DND-41 (cell line): ENCODE measurements at regions not wholly inside any gene's neighbourhood (a gene's known extent, or its start where the extent isn't known, plus 50 kb on each side); places are given as distances from the start of the nearest gene placed in this dataset.

Experiments used
- ATAC-seq: fragments of 200-7000 bp; cut with Tn5 transposase; 3 replicates; pipeline ENCODE4 v1.9.1; 2021; ENCODE audit warnings: low read depth; ENCODE audit not compliant: insufficient read depth
- DNase-seq: peaks from one replicate; pipeline ENCODE4 v3.0.0-alpha.2; 2020
- H2AFZ ChIP-seq: 2 replicates; pipeline ENCODE4 v1.6.0; 2012; ENCODE audit warnings: low read depth, low read length
- H3K27ac ChIP-seq: 2 replicates; pipeline ENCODE4 v1.5.1; 2012; ENCODE audit warnings: low read length, inconsistent platforms
- H3K27me3 ChIP-seq: fragments of 200-600 bp; sonication (generic); 2 replicates; pipeline ENCODE4 v1.6.0; 2012; ENCODE audit warnings: low read length, mild to moderate bottlenecking, inconsistent platforms; ENCODE audit not compliant: insufficient read depth, poor library complexity
- H3K36me3 ChIP-seq: 2 replicates; pipeline ENCODE4 v1.5.1; 2012; ENCODE audit warnings: low read length, inconsistent platforms; ENCODE audit not compliant: insufficient read depth
- H3K4me1 ChIP-seq: 2 replicates; pipeline ENCODE4 v1.5.1; 2012; ENCODE audit warnings: mild to moderate bottlenecking, low read length; ENCODE audit not compliant: insufficient read depth
- H3K4me2 ChIP-seq: 2 replicates; pipeline ENCODE4 v1.6.0; 2012; ENCODE audit warnings: mild to moderate bottlenecking, moderate library complexity, low read length, inconsistent platforms; ENCODE audit not compliant: insufficient read depth
- H3K4me3 ChIP-seq, 2 experiments: fragments of 200-600 bp in 1 of 2; shearing (Covaris generic) in 1 of 2; 2 replicates each; pipeline ENCODE4 v1.5.1; 2012 to 2016; ENCODE audit warnings: inconsistent platforms in 2 of 2, low read length in 2 of 2, mild to moderate bottlenecking in 2 of 2, low read depth in 1 of 2, moderate library complexity in 1 of 2
- H3K79me2 ChIP-seq: 2 replicates; pipeline ENCODE4 v1.6.0; 2012; ENCODE audit warnings: low read length, inconsistent platforms; ENCODE audit not compliant: insufficient read depth
- H3K9ac ChIP-seq: 2 replicates; pipeline ENCODE4 v1.6.0; 2012; ENCODE audit warnings: low read depth, mild to moderate bottlenecking, inconsistent platforms, low read length, moderate library complexity
- H3K9me3 ChIP-seq: 2 replicates; pipeline ENCODE4 v1.5.1; 2012; ENCODE audit warnings: low read length, moderate library complexity, mild to moderate bottlenecking, inconsistent platforms; ENCODE audit not compliant: insufficient read depth, severe bottlenecking
- H4K20me1 ChIP-seq: 2 replicates; pipeline ENCODE4 v1.6.0; 2012; ENCODE audit warnings: low read length; ENCODE audit not compliant: insufficient read depth
- CTCF ChIP-seq: IDR thresholded peaks from 2 replicates; pipeline ENCODE4 v1.5.1; 2012; ENCODE audit warnings: borderline replicate concordance, low read length, moderate library complexity, mild to moderate bottlenecking; ENCODE audit not compliant: poor library complexity, severe bottlenecking; ENCODE audit errors: extremely low read depth
- EZH2 ChIP-seq: IDR thresholded peaks from 3 replicates; pipeline ENCODE4 v1.6.1; 2012; ENCODE audit warnings: borderline replicate concordance, low read depth, mild to moderate bottlenecking, moderate library complexity, low read length, inconsistent platforms; ENCODE audit not compliant: severe bottlenecking

GRCh38 chr1:239757716-239758115, 334.0 kb upstream of the FMN2 start:
- DNase-seq (no peak), ATAC-seq (no peak)
- no peaks in the 10 kb centered on the region for H3K9me3 ChIP-seq
- no peak overlapping the region for H3K4me2 ChIP-seq
- no peaks in the 10 kb centered on the region for H4K20me1 ChIP-seq
- no peak overlapping the region for H3K9ac ChIP-seq
- H3K27ac ChIP-seq, result no peak overlapping the region
- no peaks in the 10 kb centered on the region for H3K36me3 ChIP-seq
- H2AFZ ChIP-seq, result no peak overlapping the region
- TF ChIP-seq EZH2 (no peak), CTCF (no peak)
- H3K4me1 ChIP-seq, result no peaks in the 10 kb centered on the region
- no peak overlapping the region for H3K4me3 ChIP-seq
- H3K79me2 ChIP-seq, result no peaks in the 10 kb centered on the region
- no peaks in the 10 kb centered on the region for H3K27me3 ChIP-seq

DNA sequence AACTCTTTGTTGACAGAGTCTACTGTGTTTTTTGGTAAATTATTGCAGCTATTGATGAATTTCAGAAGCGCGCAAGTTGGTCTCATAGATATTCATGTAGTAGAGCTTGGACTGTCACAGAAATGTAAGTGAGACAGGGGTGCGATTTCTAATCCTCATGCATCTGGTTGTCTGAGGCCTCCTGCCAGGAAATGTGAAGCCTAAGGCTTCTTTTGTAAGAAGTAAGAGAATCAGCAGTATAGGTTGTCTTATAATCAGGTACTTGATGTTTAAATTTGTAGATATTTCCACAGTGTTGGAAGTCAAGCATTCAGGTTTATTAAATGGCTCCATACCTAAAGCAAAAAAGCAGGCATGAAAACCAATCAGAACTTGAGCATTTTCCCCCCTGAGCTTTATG, 332.9 kb upstream of the FMN2 start:
- Histone ChIP-seq H3K36me3 (no peaks in the 10 kb centered on the region), H2AFZ (no peak overlapping the region), H3K9me3 (no peaks in the 10 kb centered on the region), H3K9ac (no peak overlapping the region), H3K4me1 (no peaks in the 10 kb centered on the region), H4K20me1 (no peaks in the 10 kb centered on the region), H3K79me2 (no peaks in the 10 kb centered on the region), H3K27me3 (no peaks in the 10 kb centered on the region), H3K27ac (no peak overlapping the region), H3K4me2 (no peak overlapping the region), H3K4me3 (no peak overlapping the region)
- ATAC-seq (no peak), DNase-seq (no peak)
- no peak for TF ChIP-seq CTCF
- TF ChIP-seq EZH2, result no peak

- no peak for DNase-seq
- H3K4me3 ChIP-seq, result no peak overlapping the region
- H3K9me3 ChIP-seq, result no peaks in the 10 kb centered on the region
- no peaks in the 10 kb centered on the region for H3K27me3 ChIP-seq
- H3K79me2 ChIP-seq, result no peaks in the 10 kb centered on the region
- no peak overlapping the region for H3K27ac ChIP-seq
- no peaks in the 10 kb centered on the region for H3K36me3 ChIP-seq
- ATAC-seq, result no peak
- H2AFZ ChIP-seq, result no peak overlapping the region
- H3K9ac ChIP-seq, result no peak overlapping the region
- H4K20me1 ChIP-seq, result no peaks in the 10 kb centered on the region
- no peak overlapping the region for H3K4me2 ChIP-seq
- no peak for TF ChIP-seq CTCF
- TF ChIP-seq EZH2, result no peak
- no peaks in the 10 kb centered on the region for H3K4me1 ChIP-seq
Observed at GRCh38 chr1:239761509-239761908, 330.2 kb upstream of the FMN2 start.

DNA sequence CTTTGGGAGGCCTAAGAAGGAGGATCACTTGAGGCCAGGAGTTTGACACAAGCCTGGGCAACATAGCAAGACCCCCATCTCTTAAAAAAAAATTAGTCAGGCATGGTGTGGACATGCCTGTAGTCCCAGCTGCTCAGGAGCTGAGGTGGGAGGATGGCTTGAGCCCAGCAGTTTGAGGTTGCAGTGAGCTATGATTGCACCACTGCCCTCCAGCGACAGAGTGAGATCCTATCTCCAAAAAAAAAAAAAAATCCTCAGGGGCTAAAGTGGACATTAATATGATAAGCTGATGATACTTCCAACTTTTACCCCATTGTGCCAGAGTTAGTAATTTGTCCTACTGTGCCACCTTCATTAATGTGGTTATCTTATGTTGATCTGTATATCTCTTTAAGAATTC, 327.8 kb upstream of the FMN2 start:
- Histone ChIP-seq H3K36me3 (no peaks in the 10 kb centered on the region), H3K9ac (no peak overlapping the region), H3K27ac (no peak overlapping the region), H3K4me1 (no peaks in the 10 kb centered on the region), H3K27me3 (no peaks in the 10 kb centered on the region), H3K79me2 (no peaks in the 10 kb centered on the region), H3K4me3 (no peak overlapping the region), H2AFZ (no peak overlapping the region), H3K9me3 (no peaks in the 10 kb centered on the region), H4K20me1 (no peaks in the 10 kb centered on the region), H3K4me2 (no peak overlapping the region)
- no peak for DNase-seq
- ATAC-seq, result no peak
- TF ChIP-seq EZH2 (no peak), CTCF (no peak)
